Spleen (tissue), 7 donors: ENCODE measurements at regions not wholly inside any gene's neighbourhood (a gene's known extent, or its start where the extent isn't known, plus 50 kb on each side); places are given as distances from the start of the nearest gene placed in this dataset.

Source experiments
- POLR2A ChIP-seq, 3 donors: fragments of 450-650 bp; IDR thresholded peaks; one replicate each; pipeline ENCODE4 v1.5.1; 2017; ENCODE audit warnings: antibody characterized with exemption in 3 of 3, mild to moderate bottlenecking in 1 of 3
- TF ChIP-seq, protein P1 (sequence below), 11 experiments: fragments of 200-600 bp in 7 of 11; fragments of 450-650 bp in 4 of 11; sonication (generic) in 4 of 11; IDR thresholded peaks in 8 of 11; conservative IDR thresholded peaks in 3 of 11; 1 replicate in 7 of 11; 2 replicates in 4 of 11; pipeline versions ENCODE4 v1.4.0 to v1.8.0; 2016 to 2021; ENCODE audit warnings: antibody characterized with exemption in 11 of 11, inconsistent platforms in 4 of 11, mild to moderate bottlenecking in 1 of 11
- donor health status: DM: no; HTN: no; CAD: no; lungs with moderate emphysema.
- donor health status: DM: no; HTN: no; CAD: no.
- donor health status: DM: no; HTN: no; CAD: no.

DNA sequence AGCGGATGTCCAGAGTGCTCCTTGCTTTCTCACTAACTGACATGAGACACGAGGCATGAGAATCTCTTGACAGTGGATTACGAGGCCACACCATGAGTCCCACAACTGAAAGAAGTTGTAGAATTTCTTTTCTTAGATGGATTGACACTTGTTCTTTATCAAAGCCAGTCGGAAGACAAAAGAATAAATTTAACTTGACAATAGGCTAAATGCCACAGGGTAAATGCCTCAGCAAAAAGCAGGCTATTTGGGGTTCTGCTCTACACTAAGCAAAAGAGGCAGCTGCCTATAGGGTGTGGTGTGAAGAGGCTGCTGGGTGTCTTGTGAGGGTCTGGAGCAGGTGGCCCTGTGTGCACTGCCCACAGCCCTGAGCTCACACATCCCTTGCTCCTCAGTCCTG, 135.1 kb upstream of the SEMA6D start:
- TF ChIP-seq, protein P1, sequence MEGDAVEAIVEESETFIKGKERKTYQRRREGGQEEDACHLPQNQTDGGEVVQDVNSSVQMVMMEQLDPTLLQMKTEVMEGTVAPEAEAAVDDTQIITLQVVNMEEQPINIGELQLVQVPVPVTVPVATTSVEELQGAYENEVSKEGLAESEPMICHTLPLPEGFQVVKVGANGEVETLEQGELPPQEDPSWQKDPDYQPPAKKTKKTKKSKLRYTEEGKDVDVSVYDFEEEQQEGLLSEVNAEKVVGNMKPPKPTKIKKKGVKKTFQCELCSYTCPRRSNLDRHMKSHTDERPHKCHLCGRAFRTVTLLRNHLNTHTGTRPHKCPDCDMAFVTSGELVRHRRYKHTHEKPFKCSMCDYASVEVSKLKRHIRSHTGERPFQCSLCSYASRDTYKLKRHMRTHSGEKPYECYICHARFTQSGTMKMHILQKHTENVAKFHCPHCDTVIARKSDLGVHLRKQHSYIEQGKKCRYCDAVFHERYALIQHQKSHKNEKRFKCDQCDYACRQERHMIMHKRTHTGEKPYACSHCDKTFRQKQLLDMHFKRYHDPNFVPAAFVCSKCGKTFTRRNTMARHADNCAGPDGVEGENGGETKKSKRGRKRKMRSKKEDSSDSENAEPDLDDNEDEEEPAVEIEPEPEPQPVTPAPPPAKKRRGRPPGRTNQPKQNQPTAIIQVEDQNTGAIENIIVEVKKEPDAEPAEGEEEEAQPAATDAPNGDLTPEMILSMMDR (IDR thresholded peaks at IDR 0.05 in 8 of 11, conservative IDR thresholded peaks at IDR 0.05 in 3 of 11), result no peak
- TF ChIP-seq POLR2A (IDR thresholded peaks at IDR 0.05), result no peak
